ENCODE measurements at regions not wholly inside any gene's neighbourhood (a gene's known extent, or its start where the extent isn't known, plus 50 kb on each side); places are given as distances from the start of the nearest gene placed in this dataset.

GRCh38 chr9:87346061-87346665 is 151.5 kb upstream of the DAPK1 start:
- TF ChIP-seq BHLHE40 (IDR thresholded peaks at IDR 0.05; ENCODE audit: borderline replicate concordance) (no peak), SUZ12 (IDR thresholded peaks at IDR 0.05) (no peak)
